Lung (tissue), 11 donors: ENCODE measurements at regions not wholly inside any gene's neighbourhood (a gene's known extent, or its start where the extent isn't known, plus 50 kb on each side); places are given as distances from the start of the nearest gene placed in this dataset.
A peak's percentile ranks its signal among the peaks of the same experiment; 100 is the strongest.

Experiments used
- ATAC-seq: fragments of 200-7000 bp; cut with Tn5 transposase; one replicate; pipeline ENCODE4 v1.9.1; 2020; ENCODE audit warnings: moderate number of reproducible peaks; ENCODE audit not compliant: insufficient read depth, low FRiP score
- DNase-seq, 3 donors: peaks; one replicate each; pipeline ENCODE4 v3.0.0-alpha.2; 2013 to 2017
- H3K27ac ChIP-seq, 2 donors: one replicate each; pipeline ENCODE4 v1.5.1; 2013; ENCODE audit warnings: mild to moderate bottlenecking in 2 of 2, moderate library complexity in 2 of 2, control low read depth in 1 of 2, inconsistent platforms in 1 of 2, low read depth in 1 of 2, low read length in 1 of 2
- H3K27me3 ChIP-seq, 3 donors: one replicate each; pipeline ENCODE4 v1.5.1; 2013; ENCODE audit warnings: low read length in 2 of 3; ENCODE audit not compliant: control insufficient read depth in 3 of 3, insufficient read depth in 3 of 3
- H3K36me3 ChIP-seq, 4 donors: one replicate each; pipeline ENCODE4 v1.5.1; 2013; ENCODE audit warnings: low read length in 4 of 4, mild to moderate bottlenecking in 1 of 4, moderate library complexity in 1 of 4; ENCODE audit not compliant: control insufficient read depth in 4 of 4, insufficient read depth in 4 of 4
- H3K4me1 ChIP-seq, 5 donors: one replicate each; pipeline ENCODE4 v1.5.1; 2013; ENCODE audit warnings: low read length in 5 of 5, mild to moderate bottlenecking in 2 of 5, moderate library complexity in 1 of 5; ENCODE audit not compliant: control insufficient read depth in 5 of 5, insufficient read depth in 5 of 5
- H3K4me3 ChIP-seq: one replicate; pipeline ENCODE4 v1.5.1; 2013; ENCODE audit warnings: mild to moderate bottlenecking, control low read depth, moderate library complexity
- H3K9ac ChIP-seq, 2 donors: one replicate each; pipeline ENCODE4 v1.5.1; 2013; ENCODE audit warnings: low read length in 2 of 2, control low read depth in 1 of 2; ENCODE audit not compliant: insufficient read depth in 1 of 2
- H3K9me3 ChIP-seq, 4 donors: one replicate each; pipeline ENCODE4 v1.5.1; 2013; ENCODE audit warnings: low read length in 3 of 4, mild to moderate bottlenecking in 1 of 4, moderate library complexity in 1 of 4; ENCODE audit not compliant: control insufficient read depth in 4 of 4, insufficient read depth in 3 of 4
- WGBS, 2 donors: extraction: QIAGEN DNeasy Blood & Tissue Kit; methylation state at CpG; one replicate each; pipeline ENCODE4 v1.1.7; 2013; 5-methylcytosine and 5-hydroxymethylcytosine counted together
- TF ChIP-seq, protein P1 (sequence below): IDR thresholded peaks from 2 replicates; pipeline ENCODE4 v1.5.1; 2012; ENCODE audit warnings: mild to moderate bottlenecking; ENCODE audit errors: control extremely low read depth, extremely low read depth
- donor health status: control.
- donor health status: control.
- donor health status: Bipolar disorder and iron deficiency.
- donor health status: healthy.
- donor health status: DM: yes; HTN: yes; CAD: no.

DNA sequence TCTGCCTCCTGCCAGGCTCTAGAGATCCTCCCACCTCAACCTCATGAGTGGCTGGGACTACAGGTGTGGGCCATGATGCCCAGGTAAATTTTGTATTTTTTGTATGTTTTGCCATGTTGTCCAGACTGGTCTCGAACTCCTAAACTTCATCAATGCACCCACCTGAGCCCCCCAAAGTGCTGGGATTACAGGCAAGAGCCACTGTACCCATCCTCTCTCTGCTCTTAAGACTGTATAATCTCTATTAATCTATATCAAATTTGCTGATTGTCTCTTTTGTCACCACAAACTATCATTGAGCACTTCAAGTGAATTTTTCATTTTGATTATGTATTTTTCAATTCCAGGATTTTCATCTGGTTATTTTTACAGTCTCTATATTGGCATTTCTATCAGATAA is 440.3 kb downstream of the NOVA1 start:
- no peaks in the 10 kb centered on the region for H3K27me3 ChIP-seq
- ATAC-seq, result no peak

DNA sequence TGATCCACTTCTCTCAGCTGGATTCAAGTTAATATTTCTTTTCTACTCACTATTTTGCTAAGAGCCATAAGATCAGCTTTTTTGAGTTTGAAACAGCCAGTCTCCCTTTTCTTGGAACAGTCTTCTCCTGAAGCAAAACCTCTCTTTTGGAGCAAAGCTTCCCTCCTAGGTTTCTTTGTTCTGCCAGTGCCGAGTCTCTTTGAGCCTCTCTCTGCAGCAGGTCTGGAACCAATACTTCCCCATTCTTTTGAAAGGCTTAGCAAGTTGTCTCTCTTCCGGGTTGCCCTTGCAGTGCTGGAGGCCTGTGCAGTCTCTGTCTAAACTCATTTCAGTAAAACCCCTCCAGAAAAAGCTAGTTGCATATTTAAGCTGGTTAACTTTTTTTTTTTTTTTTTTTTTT is 454.8 kb downstream of the NOVA1 start:
- Histone ChIP-seq H3K9me3 (no peaks in the 10 kb centered on the region), H3K27ac (no peak overlapping the region), H3K9ac (no peak overlapping the region), H3K4me3 (no peak overlapping the region), H3K27me3 (no peaks in the 10 kb centered on the region), H3K4me1 (no peaks in the 10 kb centered on the region), H3K36me3 (no peaks in the 10 kb centered on the region)
- WGBS, 2 donors, result 49 to 50% methylated on average over 2 of the region's 2 CpGs
- no peak for DNase-seq
- no peak for ATAC-seq
- TF ChIP-seq, protein P1, sequence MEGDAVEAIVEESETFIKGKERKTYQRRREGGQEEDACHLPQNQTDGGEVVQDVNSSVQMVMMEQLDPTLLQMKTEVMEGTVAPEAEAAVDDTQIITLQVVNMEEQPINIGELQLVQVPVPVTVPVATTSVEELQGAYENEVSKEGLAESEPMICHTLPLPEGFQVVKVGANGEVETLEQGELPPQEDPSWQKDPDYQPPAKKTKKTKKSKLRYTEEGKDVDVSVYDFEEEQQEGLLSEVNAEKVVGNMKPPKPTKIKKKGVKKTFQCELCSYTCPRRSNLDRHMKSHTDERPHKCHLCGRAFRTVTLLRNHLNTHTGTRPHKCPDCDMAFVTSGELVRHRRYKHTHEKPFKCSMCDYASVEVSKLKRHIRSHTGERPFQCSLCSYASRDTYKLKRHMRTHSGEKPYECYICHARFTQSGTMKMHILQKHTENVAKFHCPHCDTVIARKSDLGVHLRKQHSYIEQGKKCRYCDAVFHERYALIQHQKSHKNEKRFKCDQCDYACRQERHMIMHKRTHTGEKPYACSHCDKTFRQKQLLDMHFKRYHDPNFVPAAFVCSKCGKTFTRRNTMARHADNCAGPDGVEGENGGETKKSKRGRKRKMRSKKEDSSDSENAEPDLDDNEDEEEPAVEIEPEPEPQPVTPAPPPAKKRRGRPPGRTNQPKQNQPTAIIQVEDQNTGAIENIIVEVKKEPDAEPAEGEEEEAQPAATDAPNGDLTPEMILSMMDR, result no peak

More for the DNA sequence above, 440.3 kb downstream of the NOVA1 start:
- H3K27ac ChIP-seq, result no peak overlapping the region
- 56 to 79% methylated on average over 1 of the region's 1 CpG for WGBS, 2 donors
- no peak for DNase-seq
- peaks cover 0 to 5% (median under 1%) of the 10 kb centered on the region in 4 donors for H3K9me3 ChIP-seq
- no peak overlapping the region for H3K4me3 ChIP-seq
- H3K9ac ChIP-seq, result no peak overlapping the region
- TF ChIP-seq, protein P1, result no peak
- H3K36me3 ChIP-seq, result no peaks in the 10 kb centered on the region
- no peaks in the 10 kb centered on the region for H3K4me1 ChIP-seq

DNA sequence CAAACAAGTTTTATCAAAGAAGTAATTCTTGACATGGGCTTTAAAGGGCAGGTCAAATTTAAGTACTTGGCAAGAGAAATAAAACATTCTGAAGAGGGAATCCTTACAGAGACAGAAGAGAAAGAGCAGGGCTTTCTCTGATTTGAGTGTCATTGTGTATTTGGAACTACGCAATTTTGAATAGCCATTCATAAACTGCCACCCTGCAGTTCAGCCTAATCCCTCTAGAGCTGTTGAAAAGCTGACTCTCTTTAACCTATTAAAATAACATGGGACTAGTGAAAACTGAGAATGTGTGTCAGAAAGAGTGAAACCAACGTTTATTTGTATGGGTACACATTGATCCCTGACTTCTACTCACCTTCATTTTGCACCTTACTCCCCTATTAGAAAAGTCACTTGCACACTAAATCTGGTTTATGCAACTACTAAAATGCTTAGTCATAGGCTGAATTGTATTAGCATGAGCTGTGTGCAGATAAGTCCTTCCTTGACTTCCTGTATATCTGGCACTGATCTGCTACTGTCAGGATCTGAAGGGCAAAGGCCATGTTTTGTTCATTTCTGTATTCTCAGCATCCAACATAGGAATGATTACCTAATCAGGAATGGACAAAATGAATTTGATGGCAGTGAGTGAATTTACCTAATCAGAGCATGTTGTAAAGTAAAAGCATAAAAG is 458.9 kb downstream of the NOVA1 start:
- no peaks in the 10 kb centered on the region for H3K4me1 ChIP-seq
- no peak overlapping the region for H3K9ac ChIP-seq
- peak in 1 of 3 donors; percentile 9 for DNase-seq
- H3K27ac ChIP-seq, result no peak overlapping the region
- no peaks in the 10 kb centered on the region for H3K9me3 ChIP-seq
- no peaks in the 10 kb centered on the region for H3K27me3 ChIP-seq
- 23 to 32% methylated on average over 2 of the region's 2 CpGs for whole genome bisulfite sequencing, 2 donors
- no peaks in the 10 kb centered on the region for H3K36me3 ChIP-seq
- TF ChIP-seq, protein P1, result no peak
- ATAC-seq, result no peak
- no peak overlapping the region for H3K4me3 ChIP-seq

DNA sequence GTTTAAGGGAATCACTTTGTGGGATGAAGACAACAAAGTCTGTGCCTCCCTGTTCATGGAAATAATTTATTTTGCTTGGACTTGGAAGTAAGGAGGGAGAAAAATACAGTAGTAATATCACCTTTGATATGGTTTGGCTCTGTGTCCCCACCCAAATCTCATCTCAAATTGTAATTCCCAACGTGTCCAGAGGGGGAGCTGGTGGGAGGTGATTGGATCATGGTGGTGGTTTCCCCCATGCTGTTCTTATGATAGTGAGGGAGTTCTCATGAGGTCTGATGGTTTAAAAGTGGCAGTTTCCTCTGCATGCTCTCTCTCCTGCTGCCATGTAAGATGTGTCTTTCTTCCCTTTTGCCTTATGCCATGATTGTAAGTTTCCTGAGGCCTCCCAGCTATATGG is 460.7 kb downstream of the NOVA1 start:
- H3K9me3 ChIP-seq, result no peaks in the 10 kb centered on the region
- WGBS, 2 donors, result 52 to 61% methylated on average over 1 of the region's 1 CpG
- H3K27ac ChIP-seq, result no peak overlapping the region
- H3K27me3 ChIP-seq, result no peaks in the 10 kb centered on the region
- no peak for DNase-seq
- TF ChIP-seq, protein P1, result no peak
- ATAC-seq, result no peak
- no peak overlapping the region for H3K9ac ChIP-seq
- H3K4me3 ChIP-seq, result no peak overlapping the region
- H3K4me1 ChIP-seq, result no peaks in the 10 kb centered on the region
- H3K36me3 ChIP-seq, result no peaks in the 10 kb centered on the region
